ENCODE measurements at regions not wholly inside any gene's neighbourhood (a gene's known extent, or its start where the extent isn't known, plus 50 kb on each side); places are given as distances from the start of the nearest gene placed in this dataset.

DNA sequence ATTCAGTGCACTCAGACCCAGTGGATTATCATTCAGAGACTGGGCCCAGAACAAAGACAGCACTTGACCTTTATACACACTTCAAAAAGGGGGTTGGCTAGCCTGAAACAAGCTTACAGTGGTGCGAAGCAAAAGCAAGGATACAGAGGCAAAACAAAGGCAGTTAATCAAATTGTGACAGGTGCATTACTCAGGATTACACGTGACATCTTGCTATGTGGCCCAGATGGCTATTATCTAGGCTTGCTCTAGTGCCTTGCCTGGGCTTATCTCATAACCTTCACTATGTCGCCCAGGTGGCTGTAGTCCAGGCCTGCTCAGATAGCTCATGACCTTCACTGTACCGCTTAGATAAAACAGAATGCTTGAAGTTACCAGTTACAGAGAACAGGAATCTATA is 1092.1 kb upstream of the PRKX start:
- TF ChIP-seq POLR2AphosphoS5 (IDR thresholded peaks at IDR 0.05; ENCODE audit: control insufficient read depth, insufficient read depth, low read depth, low read length) (no peak), EZH2 (IDR thresholded peaks at IDR 0.05; ENCODE audit: borderline replicate concordance, low read depth, low read length) (no peak)
- TF ChIP-seq, protein P1, sequence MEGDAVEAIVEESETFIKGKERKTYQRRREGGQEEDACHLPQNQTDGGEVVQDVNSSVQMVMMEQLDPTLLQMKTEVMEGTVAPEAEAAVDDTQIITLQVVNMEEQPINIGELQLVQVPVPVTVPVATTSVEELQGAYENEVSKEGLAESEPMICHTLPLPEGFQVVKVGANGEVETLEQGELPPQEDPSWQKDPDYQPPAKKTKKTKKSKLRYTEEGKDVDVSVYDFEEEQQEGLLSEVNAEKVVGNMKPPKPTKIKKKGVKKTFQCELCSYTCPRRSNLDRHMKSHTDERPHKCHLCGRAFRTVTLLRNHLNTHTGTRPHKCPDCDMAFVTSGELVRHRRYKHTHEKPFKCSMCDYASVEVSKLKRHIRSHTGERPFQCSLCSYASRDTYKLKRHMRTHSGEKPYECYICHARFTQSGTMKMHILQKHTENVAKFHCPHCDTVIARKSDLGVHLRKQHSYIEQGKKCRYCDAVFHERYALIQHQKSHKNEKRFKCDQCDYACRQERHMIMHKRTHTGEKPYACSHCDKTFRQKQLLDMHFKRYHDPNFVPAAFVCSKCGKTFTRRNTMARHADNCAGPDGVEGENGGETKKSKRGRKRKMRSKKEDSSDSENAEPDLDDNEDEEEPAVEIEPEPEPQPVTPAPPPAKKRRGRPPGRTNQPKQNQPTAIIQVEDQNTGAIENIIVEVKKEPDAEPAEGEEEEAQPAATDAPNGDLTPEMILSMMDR (IDR thresholded peaks at IDR 0.05 in 2 of 3, conservative IDR thresholded peaks at IDR 0.05 in 1 of 3; ENCODE audit: insufficient read depth in 2 of 3, low read depth in 1 of 3, low read length in 3 of 3), result no peak
